Activated CD4-positive, alpha-beta T cell treated with anti-CD3 and anti-CD28 coated beads, Interleukin-2, amount 50 U/mL, for 4 hours (primary cell): ENCODE measurements at regions not wholly inside any gene's neighbourhood (a gene's known extent, or its start where the extent isn't known, plus 50 kb on each side); places are given as distances from the start of the nearest gene placed in this dataset.
"Not testable (repeated sequence)": the region's sequence is repeated elsewhere in the genome, so short reads cannot be mapped to it uniquely, and the experiment has no call there.

Experiments
- DNase-seq, 2 experiments: peaks; one replicate each; pipeline ENCODE4 v3.0.0-alpha.2; 2020

DNA sequence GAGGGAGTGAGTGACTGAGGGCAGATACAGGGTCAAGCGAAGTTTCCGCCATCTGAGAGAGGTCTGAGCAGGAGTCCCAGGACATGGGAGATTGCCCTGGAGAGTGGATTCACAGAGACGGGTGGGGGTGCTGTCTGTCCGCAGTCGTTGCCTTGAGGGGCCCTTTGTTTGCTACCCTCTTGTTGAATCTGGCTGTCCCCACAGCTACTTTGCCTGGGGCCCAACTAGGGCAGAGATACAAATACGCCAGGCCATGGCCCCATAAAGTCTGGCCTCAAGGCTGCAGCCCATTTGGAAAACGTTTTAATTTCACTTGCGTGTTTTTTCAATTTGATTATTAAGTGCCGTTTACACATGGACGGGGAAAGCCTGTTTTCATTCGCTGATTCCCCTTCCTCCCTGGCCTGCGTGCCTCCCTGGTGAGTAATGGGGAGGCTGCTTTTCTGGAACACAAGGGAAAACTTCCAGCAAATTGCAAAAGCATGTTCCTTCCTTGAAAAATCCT, 134.4 kb downstream of the SMIM20 start:
- no peak for DNase-seq

DNA sequence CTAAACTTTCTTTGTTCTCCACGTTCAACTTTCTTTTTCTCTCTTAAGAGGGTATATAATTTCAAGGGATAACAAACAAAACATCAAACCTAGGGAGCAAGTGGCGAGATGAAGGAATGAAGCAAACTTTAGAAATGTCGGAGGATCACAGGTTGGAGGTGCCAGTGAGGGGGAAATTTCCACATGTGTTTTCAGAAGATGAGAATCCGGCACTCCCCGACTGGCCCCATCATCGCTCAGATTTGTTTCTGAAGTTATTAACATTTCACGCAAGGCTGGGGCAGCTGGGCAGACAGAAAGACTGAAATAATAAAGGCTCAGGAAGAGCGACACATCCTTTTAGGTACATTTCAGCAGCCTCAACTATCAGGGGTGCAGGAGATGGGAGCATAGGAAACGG, 134.9 kb downstream of the SMIM20 start:
- DNase-seq = no peak

DNA sequence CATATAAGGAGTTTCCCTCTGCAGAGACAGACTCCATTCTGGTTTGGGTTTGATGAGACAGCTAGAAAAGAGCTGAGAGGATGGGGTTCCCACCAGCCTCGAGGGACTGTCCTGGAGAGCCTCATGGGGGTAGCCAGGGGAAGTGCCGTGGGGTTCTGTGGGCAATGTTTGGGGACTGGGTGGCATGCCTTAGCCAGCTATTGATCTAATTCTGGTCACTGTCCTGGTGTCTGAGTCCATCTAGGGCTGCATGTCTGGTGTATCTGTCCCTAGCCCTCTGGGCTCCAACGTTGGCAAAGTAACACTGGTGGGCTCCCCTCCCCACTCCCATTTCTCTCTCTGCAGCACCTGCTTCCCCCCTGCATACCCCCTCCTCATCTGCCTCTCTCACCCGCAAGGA, 135.4 kb downstream of the SMIM20 start:
- DNase-seq = no peak

DNA sequence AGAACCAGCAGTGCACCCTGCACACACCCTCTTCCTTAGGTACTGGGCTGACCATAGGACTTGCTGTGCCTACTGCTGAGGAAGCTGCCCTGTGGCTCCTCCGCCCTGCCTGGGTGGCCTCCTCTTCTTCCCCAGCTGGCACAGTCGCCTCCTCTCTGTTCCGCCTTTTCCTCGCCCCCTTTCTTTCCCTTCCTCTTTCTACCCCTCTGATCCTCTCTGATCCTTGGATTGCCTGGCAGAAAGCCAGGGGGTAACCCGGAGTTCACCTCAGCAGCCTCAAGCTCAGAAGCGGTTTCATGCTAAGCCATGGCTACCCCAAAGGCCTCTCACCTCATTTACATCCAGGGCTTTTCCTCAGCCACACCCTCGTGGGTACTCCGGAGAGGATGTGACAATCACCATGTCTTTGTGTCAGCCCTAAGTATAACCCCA, 136.2 kb downstream of the SMIM20 start:
- DNase-seq = no peak

DNA sequence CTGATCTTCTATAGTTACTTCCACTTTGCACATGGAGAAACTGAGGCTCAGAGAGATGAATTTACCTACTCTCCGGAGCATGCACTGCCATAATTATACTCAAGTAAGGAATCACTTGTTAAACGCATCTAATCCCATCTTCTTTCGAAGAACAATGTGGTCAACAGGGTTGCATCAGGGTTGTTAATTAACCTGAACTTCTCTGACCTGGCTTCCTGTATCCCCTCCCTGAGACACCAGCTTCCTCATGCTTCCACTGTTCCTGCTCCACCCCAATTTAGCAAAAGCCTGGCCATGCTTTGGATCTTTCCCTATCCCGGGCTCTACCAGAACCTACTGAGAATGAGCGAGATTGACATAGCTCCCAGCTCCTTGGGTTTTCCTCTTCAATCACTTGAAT, 136.7 kb downstream of the SMIM20 start:
- DNase-seq = no peak

DNA sequence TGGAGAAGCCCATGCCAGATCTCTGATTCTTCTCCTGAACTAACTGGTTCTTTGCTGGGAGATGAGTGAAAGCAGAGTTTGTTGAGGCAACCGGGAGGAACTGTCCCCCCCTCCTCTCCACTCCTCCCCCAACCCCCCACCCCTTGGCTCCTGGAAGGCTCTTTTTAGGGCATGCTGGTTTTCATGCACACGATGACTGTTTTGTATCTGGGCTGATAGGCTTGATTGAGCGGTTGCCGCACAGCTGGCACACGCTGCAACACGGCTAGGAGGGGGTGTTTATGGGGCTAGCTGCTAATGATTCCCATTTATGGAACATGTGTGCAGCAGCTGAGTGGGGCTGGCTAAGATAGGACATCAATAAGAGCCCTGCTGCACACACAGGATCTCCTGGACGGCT, 137.2 kb downstream of the SMIM20 start:
- DNase-seq = no peak

DNA sequence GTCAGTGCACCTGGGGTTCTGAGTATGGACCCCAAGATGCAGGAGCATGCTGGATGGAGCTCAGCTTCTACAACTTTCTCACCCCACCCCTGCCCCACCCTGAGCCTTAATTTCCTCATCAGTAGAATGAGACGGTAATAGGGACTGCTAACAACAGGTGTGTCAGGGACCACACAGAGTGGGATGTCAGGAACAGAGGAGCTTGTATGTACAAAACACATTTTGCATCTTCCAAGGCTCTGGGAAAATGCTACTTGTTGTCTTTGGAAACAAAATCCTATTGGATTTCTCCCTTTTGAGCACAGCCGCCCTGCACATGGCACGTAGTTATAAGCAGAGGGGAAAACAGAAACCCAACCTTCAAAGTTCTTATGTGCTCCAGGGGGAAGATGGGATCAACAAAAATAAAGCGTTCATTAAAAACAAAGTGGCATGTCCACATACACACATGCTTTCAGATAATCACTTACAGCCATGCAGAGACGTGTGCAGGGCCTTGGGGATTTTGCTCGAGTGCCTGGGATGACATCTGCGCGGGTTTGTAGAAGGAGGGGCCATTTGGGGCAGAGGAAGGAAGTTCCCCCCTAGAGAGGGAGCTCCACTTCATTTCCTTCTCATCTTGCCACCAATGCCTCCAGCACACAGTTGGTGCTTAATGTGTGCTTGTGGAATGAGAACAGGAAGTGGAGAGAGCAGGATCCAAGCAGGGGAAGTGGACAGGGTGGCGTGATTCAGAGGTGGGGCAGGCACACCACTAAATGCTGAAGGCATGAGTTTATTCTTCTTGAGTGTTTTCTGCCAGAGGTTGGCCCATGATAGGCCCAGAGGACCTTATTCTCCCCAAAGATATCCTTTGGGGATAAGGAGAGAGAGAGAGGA, 138.9 kb downstream of the SMIM20 start:
- DNase-seq = no peak

DNA sequence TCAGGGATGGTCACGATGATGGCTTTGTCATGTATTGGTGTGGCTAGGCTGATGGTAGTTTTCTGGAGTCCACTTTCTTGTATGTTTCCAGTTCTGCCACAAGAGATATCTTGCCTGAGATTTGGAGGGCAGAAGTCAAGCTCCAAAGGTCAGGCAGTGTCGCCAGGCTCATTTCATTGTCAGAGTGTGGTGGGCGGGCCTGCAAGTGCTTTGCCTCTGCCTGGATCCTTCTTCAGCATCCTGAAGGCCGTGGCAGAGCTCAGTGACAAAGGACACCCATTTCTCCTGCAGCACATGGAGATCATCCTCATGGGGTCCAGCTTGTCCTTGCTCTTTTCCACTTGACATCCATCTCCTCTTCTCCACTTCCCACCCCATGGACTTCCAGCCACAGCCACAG, 139.7 kb downstream of the SMIM20 start:
- no peak for DNase-seq

DNA sequence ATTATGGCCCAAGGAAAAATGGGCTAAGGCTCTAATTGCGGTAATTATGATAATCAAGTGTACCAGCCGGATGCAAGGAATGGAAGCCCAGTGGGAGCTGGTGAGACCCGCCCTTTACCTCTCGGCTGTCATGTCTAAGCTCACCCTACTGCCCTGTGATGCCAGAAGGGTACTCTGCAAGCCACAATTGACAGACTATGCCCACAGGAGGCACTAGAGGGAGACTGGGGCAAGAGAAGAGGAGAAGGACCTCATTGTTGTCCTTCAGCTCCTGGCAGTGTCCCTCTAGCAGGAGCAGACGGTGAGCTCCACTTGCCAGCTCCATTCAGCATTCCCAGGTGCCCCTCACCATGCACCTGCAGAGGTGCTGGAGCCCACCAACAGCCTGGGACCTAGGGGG, 141.8 kb downstream of the SMIM20 start:
- no peak for DNase-seq

DNA sequence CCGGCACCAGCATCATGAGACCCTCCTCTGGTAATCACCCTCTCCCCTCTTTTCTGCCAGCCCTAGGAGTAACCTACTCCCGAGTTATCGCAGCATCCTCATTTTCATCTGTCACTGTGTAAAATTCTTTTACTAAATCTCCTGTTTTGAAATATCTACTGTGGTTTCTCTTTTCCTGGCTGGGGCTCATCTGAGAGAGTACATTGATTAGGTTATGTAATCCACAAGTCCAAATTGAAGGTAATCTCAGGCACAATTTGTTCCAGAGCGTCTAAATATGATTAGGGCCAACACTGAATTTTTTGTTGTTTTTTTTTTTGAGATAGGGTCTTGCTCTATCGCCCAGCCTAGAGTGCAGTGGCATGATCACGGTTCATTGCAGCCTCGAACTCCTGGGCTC, 142.4 kb downstream of the SMIM20 start:
- no peak for DNase-seq

DNA sequence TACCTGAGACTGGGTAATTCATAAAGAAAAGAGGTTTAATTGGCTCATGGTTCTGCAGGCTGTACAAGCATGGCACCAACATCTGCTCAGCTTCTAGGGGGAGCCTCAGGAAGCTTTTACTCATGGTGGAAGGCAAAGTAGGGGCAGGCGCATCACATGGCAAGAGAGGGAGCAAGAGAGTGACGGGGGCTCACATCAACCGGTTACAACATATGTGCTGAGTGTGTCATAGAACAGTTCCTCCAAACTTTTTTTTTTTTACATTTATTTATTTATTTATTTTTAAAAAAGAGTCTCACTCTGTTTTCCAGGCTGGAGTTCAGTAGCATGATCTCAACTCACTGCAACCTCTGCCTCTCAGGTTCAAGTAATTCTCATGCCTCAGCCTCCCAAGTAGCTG, 143.8 kb downstream of the SMIM20 start:
- DNase-seq = not testable (repeated sequence)

DNA sequence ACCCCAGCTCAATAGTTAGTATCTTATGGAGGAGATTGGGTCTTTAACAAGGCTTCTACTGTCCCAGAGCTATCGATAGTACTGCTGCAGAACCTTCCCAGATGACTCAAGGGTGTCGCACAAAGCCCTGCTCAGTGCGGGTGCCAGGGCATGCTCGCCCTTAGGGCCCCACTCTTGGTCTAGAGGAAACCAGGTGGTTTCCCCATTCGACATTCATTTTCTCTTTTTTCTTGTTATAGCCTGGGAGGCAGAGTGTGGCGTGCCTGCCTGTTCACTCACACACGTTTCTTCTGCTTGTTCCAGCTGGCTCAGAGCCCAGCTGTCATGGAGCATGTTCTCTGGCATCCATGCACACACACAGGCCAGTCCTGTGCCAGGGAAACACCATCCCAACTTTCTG, 144.5 kb downstream of the SMIM20 start:
- peak in 1 of 2 experiments; percentile 11 for DNase-seq

DNA sequence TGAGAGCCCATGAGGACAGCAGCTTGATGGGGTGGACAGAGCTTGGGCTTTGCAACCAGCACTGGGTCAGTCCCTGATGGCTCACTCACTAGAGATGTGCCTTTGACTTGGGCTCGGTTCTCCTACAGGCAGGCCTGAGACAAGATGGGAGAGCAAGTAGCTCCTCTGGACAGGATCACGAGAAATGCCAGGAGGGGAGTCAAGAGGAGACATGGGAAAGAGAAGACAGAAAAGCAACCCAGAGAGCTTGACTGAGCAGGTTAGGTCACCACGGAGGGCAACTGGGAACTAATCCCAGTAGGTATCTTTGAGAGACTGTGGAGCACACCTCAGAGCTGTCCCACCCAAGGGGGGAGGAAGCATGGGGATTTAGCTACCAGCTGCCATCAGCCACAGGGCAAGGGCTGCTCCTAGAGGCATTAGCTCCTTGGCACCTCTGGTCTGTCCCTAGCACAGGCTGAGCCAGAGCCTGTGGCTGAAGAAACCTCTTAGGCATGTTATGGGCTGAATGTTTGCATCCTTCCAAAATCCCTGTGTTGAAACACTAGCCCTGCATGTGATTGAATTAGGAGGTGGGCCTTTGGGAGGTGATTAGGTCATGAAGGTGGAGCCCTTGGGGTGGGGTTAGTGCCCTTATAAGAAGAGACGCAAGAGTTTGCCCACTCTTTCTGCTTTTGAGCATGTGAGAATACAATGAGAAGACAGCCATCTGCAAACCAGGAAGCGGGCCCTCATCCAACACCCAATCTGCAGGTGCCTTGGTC, 145.6 kb downstream of the SMIM20 start:
- DNase-seq = no peak

DNA sequence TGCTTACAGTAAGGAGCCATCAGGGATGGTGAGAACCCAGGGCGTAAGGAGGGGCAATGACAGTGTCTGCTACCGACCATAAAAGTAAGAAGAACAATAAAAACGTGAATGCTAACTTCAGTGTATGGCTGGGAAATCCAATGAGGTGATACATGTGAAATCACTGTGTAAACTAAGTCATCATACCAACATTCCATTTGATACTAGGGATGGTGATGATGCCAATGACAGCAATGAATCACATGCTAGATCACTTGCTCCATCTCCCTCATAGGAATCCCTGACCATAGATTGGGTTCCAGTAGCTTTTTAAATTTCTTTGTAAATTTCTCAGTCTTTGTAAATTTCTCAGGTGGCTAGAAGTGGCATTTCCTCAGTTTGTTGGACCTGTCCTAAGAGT, 146.3 kb downstream of the SMIM20 start:
- no peak for DNase-seq

DNA sequence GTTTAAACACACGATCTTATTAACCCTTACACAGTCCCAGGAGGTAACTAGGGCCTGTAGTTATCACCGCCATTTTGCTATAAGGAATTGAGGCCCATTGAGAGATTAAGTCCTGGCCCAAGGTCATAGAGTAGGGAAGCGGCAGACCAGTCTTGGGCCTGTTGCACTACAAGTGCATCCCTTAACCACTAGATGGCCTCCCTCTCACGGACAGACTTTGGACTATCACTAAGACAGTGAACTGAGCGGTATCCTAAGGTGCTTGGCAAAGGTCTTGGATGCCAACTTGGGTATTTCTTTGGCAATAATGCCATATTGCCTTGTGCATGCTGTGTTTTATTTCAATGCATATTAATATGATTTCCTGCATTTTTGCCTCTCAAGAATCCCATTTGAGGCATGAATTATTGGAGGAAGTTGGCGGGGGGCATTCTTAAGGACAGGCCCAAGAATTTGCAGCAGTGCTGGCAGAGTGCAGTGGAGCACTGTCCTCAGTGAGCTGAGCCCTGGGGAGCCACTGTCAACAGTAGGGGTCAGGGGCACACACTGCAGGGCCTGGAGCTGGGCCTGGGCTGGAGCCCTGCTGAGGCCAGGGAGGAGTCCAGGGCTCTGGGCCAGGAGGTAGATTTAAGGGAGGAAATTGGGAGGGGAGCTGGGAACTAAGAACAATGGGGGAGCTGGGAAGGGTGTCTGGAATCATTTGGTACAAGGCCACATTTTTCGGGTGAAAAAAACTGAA, 147.4 kb downstream of the SMIM20 start:
- no peak for DNase-seq

DNA sequence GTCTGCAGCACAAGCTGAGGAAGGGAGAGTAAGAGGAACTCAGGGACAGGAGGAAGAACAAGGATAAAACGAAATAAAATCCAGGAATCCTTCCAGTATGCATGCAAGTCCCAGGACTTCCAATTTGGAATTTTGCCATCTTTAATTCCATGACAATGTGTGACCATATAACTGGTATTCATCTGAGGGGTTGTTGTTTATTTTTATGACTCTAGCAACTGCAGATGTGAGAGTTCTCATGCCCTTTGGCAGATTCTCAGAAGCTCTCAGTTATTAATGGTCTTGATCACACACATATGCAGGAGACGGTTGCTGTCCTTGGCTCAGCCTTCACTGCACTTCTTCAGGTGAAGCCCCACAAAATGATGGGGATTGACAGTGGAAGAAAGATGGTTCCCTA, 148.2 kb downstream of the SMIM20 start:
- DNase-seq = no peak

DNA sequence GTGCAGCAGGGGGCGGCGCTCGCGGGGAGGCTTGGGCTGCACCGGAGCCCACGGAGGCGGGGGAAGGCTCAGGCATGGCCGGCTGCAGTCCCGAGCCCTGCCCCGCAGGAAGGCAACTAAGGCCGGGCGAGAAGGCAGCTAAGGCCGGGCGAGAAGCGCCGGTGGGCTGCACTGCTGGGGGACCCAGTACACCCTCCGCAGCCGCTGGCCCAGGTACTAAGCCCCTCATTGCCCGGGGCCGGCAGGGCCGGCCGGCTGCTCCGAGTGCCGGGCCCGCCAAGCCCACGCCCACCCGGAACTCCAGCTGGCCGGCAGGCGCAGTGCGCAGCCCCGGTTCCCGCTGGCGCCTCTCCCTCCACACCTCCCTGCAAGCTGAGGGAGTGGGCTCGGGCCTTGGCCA, 150.0 kb downstream of the SMIM20 start:
- DNase-seq = not testable (repeated sequence)

DNA sequence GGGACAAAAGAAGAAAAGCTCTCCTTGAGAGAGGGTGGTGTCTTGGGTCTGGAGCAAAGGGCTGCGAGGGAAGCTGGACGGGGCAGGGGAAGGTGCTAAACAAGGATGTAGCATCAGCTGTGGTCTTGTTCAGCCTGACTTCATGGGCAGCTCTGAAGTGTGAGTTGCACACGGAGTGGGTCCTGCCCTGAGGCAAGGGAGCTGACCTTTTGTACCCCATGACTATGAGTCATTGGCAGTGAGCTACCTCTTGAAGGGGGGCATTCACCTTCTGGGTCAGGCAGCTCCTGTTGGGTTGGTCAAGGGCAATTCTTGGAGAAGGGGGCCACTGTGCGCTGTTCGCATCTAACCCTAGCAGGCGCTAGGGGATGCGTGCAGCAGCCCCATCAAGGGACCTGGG, 151.8 kb downstream of the SMIM20 start:
- no peak for DNase-seq

DNA sequence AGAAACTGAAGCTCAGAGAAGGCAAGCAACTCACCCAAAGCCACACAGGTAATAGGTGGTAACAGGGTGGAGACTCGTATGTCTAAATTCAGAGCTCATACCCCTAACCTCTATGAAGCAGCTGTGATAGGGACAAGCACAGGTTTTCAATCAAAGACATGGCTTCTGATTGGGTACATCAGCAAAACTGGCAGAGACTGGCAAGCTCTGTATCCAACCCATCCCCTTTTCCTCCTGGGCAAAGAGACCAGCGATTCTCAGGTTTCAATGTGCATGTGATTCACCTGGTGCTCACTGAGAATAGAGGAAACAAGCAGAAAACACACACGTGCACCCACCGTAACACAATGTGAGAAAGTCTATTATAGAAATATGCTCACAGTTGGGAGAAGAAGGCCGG, 153.0 kb downstream of the SMIM20 start:
- DNase-seq = no peak

DNA sequence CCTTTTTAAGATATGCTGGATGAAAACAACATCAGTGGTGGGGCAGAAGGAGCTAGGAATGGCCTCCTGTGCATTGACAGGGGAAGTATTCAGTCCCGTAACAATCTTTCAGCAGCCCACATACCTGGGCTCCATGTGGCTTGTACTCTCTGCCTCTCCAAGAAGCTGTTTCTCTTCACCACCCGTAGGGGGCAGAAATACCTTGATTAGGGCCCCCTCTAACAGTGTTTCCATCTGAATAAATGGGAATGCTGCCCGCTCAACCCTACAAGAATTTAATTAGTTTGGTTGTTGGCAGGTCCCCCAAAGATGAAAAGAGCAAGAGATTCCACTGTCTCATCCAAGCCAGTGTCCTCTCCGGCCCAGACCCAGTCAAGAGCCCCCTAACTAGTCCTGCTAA, 155.2 kb downstream of the SMIM20 start:
- no peak for DNase-seq

DNA sequence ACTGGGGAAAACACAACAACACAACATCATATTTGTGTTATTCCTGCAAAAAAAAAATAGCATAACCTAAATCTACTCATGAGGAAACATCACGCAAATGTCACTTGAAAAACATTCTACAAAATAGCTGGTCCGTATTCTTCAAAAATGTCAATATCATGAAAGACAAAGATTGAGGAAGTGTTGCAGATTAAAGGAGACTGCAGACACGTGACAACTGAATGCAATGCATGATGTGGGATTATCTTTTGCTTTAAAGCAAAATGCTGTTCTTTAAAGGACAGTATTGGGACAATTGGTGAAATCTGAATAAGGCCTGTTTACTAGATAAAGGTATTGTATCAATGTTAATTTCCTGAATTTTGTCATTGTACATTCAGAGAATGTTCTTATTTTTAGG, 157.7 kb downstream of the SMIM20 start:
- no peak for DNase-seq

DNA sequence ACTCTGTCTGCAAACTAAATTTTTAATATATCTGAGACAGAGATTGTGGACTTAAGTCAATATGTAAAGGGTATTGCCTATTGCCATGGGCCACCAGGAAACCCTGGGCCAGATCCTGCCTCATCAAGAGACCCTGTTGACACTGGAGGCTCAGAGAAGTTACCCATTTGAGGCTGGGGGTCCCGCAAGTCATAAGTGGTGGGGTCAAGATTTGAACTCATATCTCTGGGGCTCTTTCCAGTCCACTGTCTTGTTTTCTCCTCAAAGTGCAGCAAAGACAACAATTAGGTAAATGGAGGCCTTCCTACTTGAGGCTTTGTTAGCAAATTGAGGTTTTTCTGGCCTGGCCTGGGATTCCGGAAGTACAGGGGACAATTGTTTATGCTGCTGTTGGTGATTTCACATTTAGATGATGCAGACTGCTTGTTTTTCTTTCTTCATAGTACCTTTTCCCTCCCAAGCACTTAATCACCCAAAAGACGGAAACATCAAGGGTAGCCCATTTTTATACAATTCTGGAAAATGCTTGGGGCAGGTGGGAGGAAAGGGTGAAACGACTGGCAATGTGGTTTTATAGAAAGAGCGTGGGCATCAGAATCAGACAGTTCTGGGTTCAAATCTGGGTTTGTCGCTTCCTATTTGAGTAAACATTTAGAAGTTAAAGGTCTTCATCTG, 160.0 kb downstream of the SMIM20 start:
- DNase-seq = peak in 1 of 2 experiments; percentile 21
